ENCODE measurements at regions not wholly inside any gene's neighbourhood (a gene's known extent, or its start where the extent isn't known, plus 50 kb on each side); places are given as distances from the start of the nearest gene placed in this dataset.
"Not testable (repeated sequence)": the region's sequence is repeated elsewhere in the genome, so short reads cannot be mapped to it uniquely, and the experiment has no call there.

GRCh38 chr7:1302936-1303335, 70.3 kb downstream of the UNCX start:
- Mint-ChIP-seq H3K27ac (ENCODE audit: unreplicated experiment) (no peak overlapping the region), H3K4me1 (no peaks in the 10 kb centered on the region), H3K36me3 (ENCODE audit: low read depth) (no peaks in the 10 kb centered on the region), H3K4me3 (no peak overlapping the region), H3K9me3 (peaks cover 10% of the 10 kb centered on the region), H3K27me3 (ENCODE audit: low read depth) (peaks cover 36% of the 10 kb centered on the region)
- no peak for DNase-seq (ENCODE audit: low read depth, low spot score)
- no peak for TF ChIP-seq CTCF (conservative IDR thresholded peaks at IDR 0.05)

- H3K4me3 Mint-ChIP-seq; H3K36me3 Mint-ChIP-seq (ENCODE audit: low read depth); H3K4me1 Mint-ChIP-seq; DNase-seq (ENCODE audit: low read depth, low spot score): not testable (repeated sequence)
- Mint-ChIP-seq H3K9me3 (peaks cover 12% of the 10 kb centered on the region), H3K27ac (ENCODE audit: unreplicated experiment) (peak overlapping the region; percentile 6), H3K27me3 (ENCODE audit: low read depth) (peaks cover 38% of the 10 kb centered on the region)
Measured at GRCh38 chr7:1304011-1304410, 71.3 kb downstream of the UNCX start.

- Mint-ChIP-seq H3K9me3 (peaks cover 12% of the 10 kb centered on the region), H3K4me3 (no peak overlapping the region), H3K27ac (ENCODE audit: unreplicated experiment) (no peak overlapping the region), H3K27me3 (ENCODE audit: low read depth) (peaks cover 38% of the 10 kb centered on the region), H3K36me3 (ENCODE audit: low read depth) (no peaks in the 10 kb centered on the region), H3K4me1 (no peaks in the 10 kb centered on the region)
- TF ChIP-seq CTCF (conservative IDR thresholded peaks at IDR 0.05) = no peak
- no peak for DNase-seq (ENCODE audit: low read depth, low spot score)
Measured at GRCh38 chr7:1305873-1306272, 73.2 kb downstream of the UNCX start.

GRCh38 chr7:1307828-1308227, 75.2 kb downstream of the UNCX start:
- H3K27me3 Mint-ChIP-seq (ENCODE audit: low read depth) = peaks cover 33% of the 10 kb centered on the region
- H3K27ac Mint-ChIP-seq (ENCODE audit: unreplicated experiment) = no peak overlapping the region
- no peak for DNase-seq (ENCODE audit: low read depth, low spot score)
- H3K4me3 Mint-ChIP-seq = no peak overlapping the region
- H3K9me3 Mint-ChIP-seq = peaks cover 12% of the 10 kb centered on the region
- no peaks in the 10 kb centered on the region for H3K36me3 Mint-ChIP-seq (ENCODE audit: low read depth)
- TF ChIP-seq CTCF (conservative IDR thresholded peaks at IDR 0.05) = no peak
- H3K4me1 Mint-ChIP-seq = no peaks in the 10 kb centered on the region

GRCh38 chr7:1309290-1309689, 76.6 kb downstream of the UNCX start:
- H3K27ac Mint-ChIP-seq (ENCODE audit: unreplicated experiment) = no peak overlapping the region

GRCh38 chr7:1309996-1310395, 77.3 kb downstream of the UNCX start:
- no peak for DNase-seq (ENCODE audit: low read depth, low spot score)
- H3K9me3 Mint-ChIP-seq = peaks cover 12% of the 10 kb centered on the region
- H3K4me3 Mint-ChIP-seq = no peak overlapping the region
- no peak for TF ChIP-seq CTCF (conservative IDR thresholded peaks at IDR 0.05)
- H3K4me1 Mint-ChIP-seq = no peaks in the 10 kb centered on the region
- H3K27ac Mint-ChIP-seq (ENCODE audit: unreplicated experiment) = no peak overlapping the region
- peaks cover 18% of the 10 kb centered on the region for H3K27me3 Mint-ChIP-seq (ENCODE audit: low read depth)
- no peaks in the 10 kb centered on the region for H3K36me3 Mint-ChIP-seq (ENCODE audit: low read depth)

More at GRCh38 chr7:1309290-1309689, 76.6 kb downstream of the UNCX start:
- no peak for TF ChIP-seq CTCF (conservative IDR thresholded peaks at IDR 0.05)
- H3K27me3 Mint-ChIP-seq (ENCODE audit: low read depth) = peaks cover 25% of the 10 kb centered on the region
- H3K4me3 Mint-ChIP-seq = no peak overlapping the region
- no peaks in the 10 kb centered on the region for H3K36me3 Mint-ChIP-seq (ENCODE audit: low read depth)
- no peak for DNase-seq (ENCODE audit: low read depth, low spot score)
- peaks cover 12% of the 10 kb centered on the region for H3K9me3 Mint-ChIP-seq
- no peaks in the 10 kb centered on the region for H3K4me1 Mint-ChIP-seq
